ENCODE measurements at regions not wholly inside any gene's neighbourhood (a gene's known extent, or its start where the extent isn't known, plus 50 kb on each side); places are given as distances from the start of the nearest gene placed in this dataset.

GRCh38 chr22:47236161-47236560 lies 473.7 kb downstream of the TBC1D22A start:
- Mint-ChIP-seq H3K36me3 (peaks cover 0 to 5% of the 10 kb centered on the region in 2 donors), H3K4me3 (no peak overlapping the region), H3K27me3 (peaks cover 0 to 24% of the 10 kb centered on the region in 2 donors), H3K9me3 (peaks cover 9 to 13% of the 10 kb centered on the region in 2 donors), H3K27ac (no peak overlapping the region), H3K4me1 (no peaks in the 10 kb centered on the region)
- DNase-seq (no peak), ATAC-seq (replicated peaks) (no peak)

- DNase-seq (no peak), ATAC-seq (replicated peaks) (no peak)
- H3K4me1 Mint-ChIP-seq = no peaks in the 10 kb centered on the region
- peaks cover 0 to 5% of the 10 kb centered on the region in 2 donors for H3K36me3 Mint-ChIP-seq
- no peak overlapping the region for H3K27ac Mint-ChIP-seq
- H3K4me3 Mint-ChIP-seq = no peak overlapping the region
- peaks cover 4 to 18% of the 10 kb centered on the region in 2 donors for H3K27me3 Mint-ChIP-seq
- peaks cover 9 to 13% of the 10 kb centered on the region in 2 donors for H3K9me3 Mint-ChIP-seq
These were observed 471.1 kb downstream of the TBC1D22A start for GRCh38 chr22:47233316-47234243.

GRCh38 chr22:47232753-47233152 lies 470.3 kb downstream of the TBC1D22A start:
- ATAC-seq (replicated peaks) (no peak), DNase-seq (no peak)
- peaks cover 9 to 15% of the 10 kb centered on the region in 2 donors for H3K9me3 Mint-ChIP-seq
- no peaks in the 10 kb centered on the region for H3K4me1 Mint-ChIP-seq
- no peak overlapping the region for H3K27ac Mint-ChIP-seq
- peaks cover 4 to 10% of the 10 kb centered on the region in 2 donors for H3K27me3 Mint-ChIP-seq
- peaks cover 0 to 5% of the 10 kb centered on the region in 2 donors for H3K36me3 Mint-ChIP-seq
- H3K4me3 Mint-ChIP-seq = no peak overlapping the region

DNA sequence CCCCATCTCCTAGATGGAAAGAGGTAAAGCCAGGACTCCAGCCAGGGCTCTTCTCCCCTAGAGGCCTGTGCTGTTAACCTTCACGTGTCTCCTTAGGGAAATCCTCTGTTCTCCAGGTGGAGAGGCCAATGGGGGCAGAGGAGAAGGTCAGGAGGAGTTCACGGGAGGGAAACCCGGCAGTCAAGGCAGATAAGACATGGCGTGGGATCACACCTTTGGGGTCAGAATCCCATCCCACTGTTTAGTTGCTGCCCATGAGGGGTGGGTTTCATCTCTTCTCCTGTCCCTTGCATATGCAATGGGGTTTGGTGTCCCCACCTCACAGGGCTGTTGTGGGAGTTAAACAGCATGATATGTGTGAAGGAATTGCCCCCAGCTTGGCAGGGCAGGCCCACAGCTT lies 469.7 kb downstream of the TBC1D22A start:
- Mint-ChIP-seq H3K27ac (no peak overlapping the region), H3K27me3 (peaks cover 4 to 10% of the 10 kb centered on the region in 2 donors), H3K4me1 (no peaks in the 10 kb centered on the region), H3K9me3 (peaks cover 9 to 15% of the 10 kb centered on the region in 2 donors), H3K36me3 (peaks cover 0 to 5% of the 10 kb centered on the region in 2 donors), H3K4me3 (no peak overlapping the region)
- ATAC-seq (replicated peaks) (no peak), DNase-seq (no peak)

- Mint-ChIP-seq H3K36me3 (peaks cover 0 to 5% of the 10 kb centered on the region in 2 donors), H3K4me3 (no peak overlapping the region), H3K9me3 (peaks cover 9 to 15% of the 10 kb centered on the region in 2 donors), H3K4me1 (no peaks in the 10 kb centered on the region), H3K27ac (no peak overlapping the region), H3K27me3 (peaks cover 4 to 10% of the 10 kb centered on the region in 2 donors)
- no peak for ATAC-seq (replicated peaks)
- DNase-seq = no peak
These were observed 469.3 kb downstream of the TBC1D22A start for GRCh38 chr22:47231759-47232158.

DNA sequence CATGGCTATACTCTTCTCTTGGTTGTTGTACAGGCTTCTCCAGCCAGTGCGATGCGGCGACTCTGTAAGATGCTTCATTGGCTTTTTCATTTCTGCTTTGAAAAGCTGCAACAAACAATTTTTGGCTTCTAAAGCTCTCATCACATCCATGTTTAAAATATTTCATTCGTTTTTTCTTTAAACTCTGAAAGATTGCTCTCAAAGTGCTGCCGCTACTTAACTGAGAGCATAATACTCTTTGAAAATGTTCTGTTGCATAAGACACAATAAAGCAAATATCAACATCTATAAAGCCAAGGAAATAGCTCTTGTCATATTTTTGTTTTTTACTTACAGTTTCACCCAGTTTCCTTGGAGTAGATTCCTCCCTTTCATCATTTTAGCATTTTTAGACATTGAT lies 468.3 kb downstream of the TBC1D22A start:
- Mint-ChIP-seq H3K36me3 (peaks cover 0 to 5% of the 10 kb centered on the region in 2 donors), H3K27ac (no peak overlapping the region), H3K9me3 (peaks cover 9 to 15% of the 10 kb centered on the region in 2 donors), H3K27me3 (peaks cover 9 to 13% of the 10 kb centered on the region in 2 donors), H3K4me3 (no peak overlapping the region), H3K4me1 (no peaks in the 10 kb centered on the region)
- ATAC-seq (replicated peaks) = no peak
- DNase-seq = no peak

- Mint-ChIP-seq H3K27me3 (peaks cover 9 to 13% of the 10 kb centered on the region in 2 donors), H3K36me3 (peaks cover 0 to 5% of the 10 kb centered on the region in 2 donors), H3K27ac (no peak overlapping the region), H3K4me3 (no peak overlapping the region), H3K4me1 (no peaks in the 10 kb centered on the region), H3K9me3 (peaks cover 9 to 15% of the 10 kb centered on the region in 2 donors)
- DNase-seq = no peak
- ATAC-seq (replicated peaks) = no peak
These were observed 467.8 kb downstream of the TBC1D22A start for GRCh38 chr22:47230251-47230650.

GRCh38 chr22:47228767-47229166 lies 466.3 kb downstream of the TBC1D22A start:
- peaks cover 14 to 17% of the 10 kb centered on the region in 2 donors for H3K27me3 Mint-ChIP-seq
- H3K4me3 Mint-ChIP-seq = no peak overlapping the region
- DNase-seq (no peak), ATAC-seq (replicated peaks) (no peak)
- H3K9me3 Mint-ChIP-seq = peaks cover 7 to 12% of the 10 kb centered on the region in 2 donors
- peaks cover 2 to 5% of the 10 kb centered on the region in 2 donors for H3K36me3 Mint-ChIP-seq
- H3K4me1 Mint-ChIP-seq = no peaks in the 10 kb centered on the region
- no peak overlapping the region for H3K27ac Mint-ChIP-seq

DNA sequence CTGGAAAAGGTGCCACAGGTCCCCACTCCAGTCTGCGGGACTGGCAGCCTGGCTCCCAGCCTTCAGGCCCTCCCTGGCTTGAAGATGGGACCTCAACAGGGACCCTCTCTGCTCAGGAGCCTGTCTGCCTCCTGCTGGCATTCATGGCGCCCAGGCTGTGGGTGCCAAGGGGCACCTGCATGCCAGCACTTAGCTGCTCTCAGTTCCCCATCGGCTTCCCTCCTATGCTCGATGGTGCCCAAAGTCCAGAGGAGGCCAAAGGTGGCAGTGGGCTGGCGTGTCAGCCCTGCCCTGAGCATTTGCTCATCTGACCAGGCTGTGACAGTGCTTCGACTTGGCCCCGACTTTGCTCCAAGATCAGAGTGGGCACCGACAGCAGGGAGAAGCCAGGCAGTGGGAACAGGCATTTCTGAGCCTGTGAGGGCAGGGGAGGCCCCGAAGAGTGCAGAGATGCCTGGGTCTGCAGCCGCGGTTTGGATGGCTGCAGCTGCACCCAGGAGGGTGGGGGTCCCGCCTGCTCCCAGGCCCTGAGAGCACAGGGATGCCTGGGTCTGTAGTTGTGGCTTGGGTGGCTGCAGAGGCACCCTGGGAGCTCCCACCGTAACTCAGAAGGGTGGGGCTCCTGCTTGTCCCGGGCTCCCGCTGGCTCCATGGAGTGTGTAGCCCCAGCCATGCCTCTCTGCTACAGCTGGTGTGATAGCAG lies 463.6 kb downstream of the TBC1D22A start:
- peaks cover 0 to 2% of the 10 kb centered on the region in 2 donors for H3K9me3 Mint-ChIP-seq
- peaks cover 7 to 14% of the 10 kb centered on the region in 2 donors for H3K27me3 Mint-ChIP-seq
- no peaks in the 10 kb centered on the region for H3K4me1 Mint-ChIP-seq
- ATAC-seq (replicated peaks) (no peak), DNase-seq (no peak)
- H3K4me3 Mint-ChIP-seq = no peak overlapping the region
- no peak overlapping the region for H3K27ac Mint-ChIP-seq
- peaks cover 0 to 2% of the 10 kb centered on the region in 2 donors for H3K36me3 Mint-ChIP-seq

DNA sequence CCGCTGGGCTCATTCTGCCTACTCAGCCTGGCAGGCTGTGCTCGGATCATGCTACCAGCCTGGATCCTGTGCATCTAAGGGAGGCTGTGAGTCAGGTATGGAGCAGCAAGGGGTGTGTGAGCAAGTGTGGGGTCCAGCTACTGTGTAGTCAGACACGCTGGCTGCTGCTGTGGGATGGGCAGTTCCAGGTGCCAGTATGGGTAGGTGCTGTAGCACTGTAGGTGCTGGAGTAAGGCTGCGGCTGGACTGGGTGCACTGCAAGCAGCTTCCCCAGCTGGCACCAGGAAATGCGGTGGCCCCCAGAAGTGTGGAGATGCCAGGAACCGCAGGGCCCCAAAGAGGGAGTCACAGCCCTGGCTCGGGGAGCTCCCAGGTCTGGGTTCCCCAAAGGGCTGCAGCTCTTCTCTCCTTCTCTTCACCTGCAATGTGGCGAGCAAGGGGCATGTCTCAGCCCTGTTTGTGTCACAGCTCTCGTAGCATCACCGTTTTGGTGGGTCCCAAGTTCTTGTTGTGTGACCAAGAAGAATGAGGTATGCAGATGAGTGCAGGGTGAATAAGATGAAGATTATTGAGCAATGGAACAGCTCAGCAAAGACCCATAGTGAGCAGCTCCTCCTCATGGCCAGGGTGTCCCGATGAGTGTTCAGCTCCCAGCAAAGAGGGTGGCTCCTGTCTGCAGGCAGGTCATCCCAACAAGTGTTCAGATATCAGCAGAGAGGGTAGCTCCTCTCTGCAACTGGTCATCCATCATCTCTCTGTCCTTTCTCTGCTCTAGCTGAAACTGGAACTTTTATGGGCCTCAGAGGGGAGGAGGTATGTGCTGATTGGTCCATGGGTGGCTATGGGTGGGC lies 462.9 kb downstream of the TBC1D22A start:
- H3K27ac Mint-ChIP-seq = no peak overlapping the region
- H3K27me3 Mint-ChIP-seq = peaks cover 7 to 14% of the 10 kb centered on the region in 2 donors
- no peak for ATAC-seq (replicated peaks)
- H3K9me3 Mint-ChIP-seq = peaks cover 0 to 2% of the 10 kb centered on the region in 2 donors
- no peak for DNase-seq
- peaks cover 0 to 2% of the 10 kb centered on the region in 2 donors for H3K36me3 Mint-ChIP-seq
- no peaks in the 10 kb centered on the region for H3K4me1 Mint-ChIP-seq
- no peak overlapping the region for H3K4me3 Mint-ChIP-seq
